H1 (cell line): ENCODE measurements at regions not wholly inside any gene's neighbourhood (a gene's known extent, or its start where the extent isn't known, plus 50 kb on each side); places are given as distances from the start of the nearest gene placed in this dataset.

ENCODE experiments used
- CREB1 ChIP-seq: IDR thresholded peaks from 2 replicates; pipeline ENCODE4 v1.6.1; 2012; ENCODE audit warnings: inconsistent platforms
- RBBP5 ChIP-seq: IDR thresholded peaks from 2 replicates; pipeline ENCODE4 v1.7.1; 2012; ENCODE audit warnings: low read depth, mild to moderate bottlenecking, inconsistent platforms, low read length, moderate library complexity, borderline replicate concordance
- SUZ12 ChIP-seq: fragments of 200-600 bp; sonication (generic); IDR thresholded peaks from 2 replicates; pipeline ENCODE4 v1.6.1; 2012; ENCODE audit warnings: mild to moderate bottlenecking, inconsistent platforms, low read length, moderate library complexity, mixed read lengths
- TF ChIP-seq, protein P1 (sequence below): fragments of 300-600 bp; sonication (generic); IDR thresholded peaks from 2 replicates; pipeline ENCODE4 v1.7.1; 2012; ENCODE audit warnings: low read length, moderate library complexity, mild to moderate bottlenecking, inconsistent platforms; ENCODE audit not compliant: insufficient replicate concordance

DNA sequence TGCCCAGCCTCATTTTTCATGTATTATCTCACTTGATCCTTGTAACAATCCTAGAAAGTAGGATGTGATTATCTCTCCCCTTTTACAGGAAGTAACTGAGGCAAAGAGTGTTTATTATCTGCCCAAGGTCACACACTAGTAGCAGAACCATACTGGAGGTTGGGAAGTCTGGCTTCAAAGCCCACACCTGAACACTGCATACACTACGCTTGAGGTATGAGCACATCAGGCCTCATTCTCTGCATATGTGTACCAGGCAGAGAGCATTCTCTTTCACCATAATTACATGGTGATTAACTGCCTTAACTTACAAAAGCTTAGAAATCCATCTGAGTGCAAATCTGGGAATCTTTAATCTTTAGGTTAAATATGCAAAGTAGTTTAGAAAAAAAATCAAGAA lies 361.8 kb downstream of the MFSD1 start (continued):
- TF ChIP-seq, protein P1, sequence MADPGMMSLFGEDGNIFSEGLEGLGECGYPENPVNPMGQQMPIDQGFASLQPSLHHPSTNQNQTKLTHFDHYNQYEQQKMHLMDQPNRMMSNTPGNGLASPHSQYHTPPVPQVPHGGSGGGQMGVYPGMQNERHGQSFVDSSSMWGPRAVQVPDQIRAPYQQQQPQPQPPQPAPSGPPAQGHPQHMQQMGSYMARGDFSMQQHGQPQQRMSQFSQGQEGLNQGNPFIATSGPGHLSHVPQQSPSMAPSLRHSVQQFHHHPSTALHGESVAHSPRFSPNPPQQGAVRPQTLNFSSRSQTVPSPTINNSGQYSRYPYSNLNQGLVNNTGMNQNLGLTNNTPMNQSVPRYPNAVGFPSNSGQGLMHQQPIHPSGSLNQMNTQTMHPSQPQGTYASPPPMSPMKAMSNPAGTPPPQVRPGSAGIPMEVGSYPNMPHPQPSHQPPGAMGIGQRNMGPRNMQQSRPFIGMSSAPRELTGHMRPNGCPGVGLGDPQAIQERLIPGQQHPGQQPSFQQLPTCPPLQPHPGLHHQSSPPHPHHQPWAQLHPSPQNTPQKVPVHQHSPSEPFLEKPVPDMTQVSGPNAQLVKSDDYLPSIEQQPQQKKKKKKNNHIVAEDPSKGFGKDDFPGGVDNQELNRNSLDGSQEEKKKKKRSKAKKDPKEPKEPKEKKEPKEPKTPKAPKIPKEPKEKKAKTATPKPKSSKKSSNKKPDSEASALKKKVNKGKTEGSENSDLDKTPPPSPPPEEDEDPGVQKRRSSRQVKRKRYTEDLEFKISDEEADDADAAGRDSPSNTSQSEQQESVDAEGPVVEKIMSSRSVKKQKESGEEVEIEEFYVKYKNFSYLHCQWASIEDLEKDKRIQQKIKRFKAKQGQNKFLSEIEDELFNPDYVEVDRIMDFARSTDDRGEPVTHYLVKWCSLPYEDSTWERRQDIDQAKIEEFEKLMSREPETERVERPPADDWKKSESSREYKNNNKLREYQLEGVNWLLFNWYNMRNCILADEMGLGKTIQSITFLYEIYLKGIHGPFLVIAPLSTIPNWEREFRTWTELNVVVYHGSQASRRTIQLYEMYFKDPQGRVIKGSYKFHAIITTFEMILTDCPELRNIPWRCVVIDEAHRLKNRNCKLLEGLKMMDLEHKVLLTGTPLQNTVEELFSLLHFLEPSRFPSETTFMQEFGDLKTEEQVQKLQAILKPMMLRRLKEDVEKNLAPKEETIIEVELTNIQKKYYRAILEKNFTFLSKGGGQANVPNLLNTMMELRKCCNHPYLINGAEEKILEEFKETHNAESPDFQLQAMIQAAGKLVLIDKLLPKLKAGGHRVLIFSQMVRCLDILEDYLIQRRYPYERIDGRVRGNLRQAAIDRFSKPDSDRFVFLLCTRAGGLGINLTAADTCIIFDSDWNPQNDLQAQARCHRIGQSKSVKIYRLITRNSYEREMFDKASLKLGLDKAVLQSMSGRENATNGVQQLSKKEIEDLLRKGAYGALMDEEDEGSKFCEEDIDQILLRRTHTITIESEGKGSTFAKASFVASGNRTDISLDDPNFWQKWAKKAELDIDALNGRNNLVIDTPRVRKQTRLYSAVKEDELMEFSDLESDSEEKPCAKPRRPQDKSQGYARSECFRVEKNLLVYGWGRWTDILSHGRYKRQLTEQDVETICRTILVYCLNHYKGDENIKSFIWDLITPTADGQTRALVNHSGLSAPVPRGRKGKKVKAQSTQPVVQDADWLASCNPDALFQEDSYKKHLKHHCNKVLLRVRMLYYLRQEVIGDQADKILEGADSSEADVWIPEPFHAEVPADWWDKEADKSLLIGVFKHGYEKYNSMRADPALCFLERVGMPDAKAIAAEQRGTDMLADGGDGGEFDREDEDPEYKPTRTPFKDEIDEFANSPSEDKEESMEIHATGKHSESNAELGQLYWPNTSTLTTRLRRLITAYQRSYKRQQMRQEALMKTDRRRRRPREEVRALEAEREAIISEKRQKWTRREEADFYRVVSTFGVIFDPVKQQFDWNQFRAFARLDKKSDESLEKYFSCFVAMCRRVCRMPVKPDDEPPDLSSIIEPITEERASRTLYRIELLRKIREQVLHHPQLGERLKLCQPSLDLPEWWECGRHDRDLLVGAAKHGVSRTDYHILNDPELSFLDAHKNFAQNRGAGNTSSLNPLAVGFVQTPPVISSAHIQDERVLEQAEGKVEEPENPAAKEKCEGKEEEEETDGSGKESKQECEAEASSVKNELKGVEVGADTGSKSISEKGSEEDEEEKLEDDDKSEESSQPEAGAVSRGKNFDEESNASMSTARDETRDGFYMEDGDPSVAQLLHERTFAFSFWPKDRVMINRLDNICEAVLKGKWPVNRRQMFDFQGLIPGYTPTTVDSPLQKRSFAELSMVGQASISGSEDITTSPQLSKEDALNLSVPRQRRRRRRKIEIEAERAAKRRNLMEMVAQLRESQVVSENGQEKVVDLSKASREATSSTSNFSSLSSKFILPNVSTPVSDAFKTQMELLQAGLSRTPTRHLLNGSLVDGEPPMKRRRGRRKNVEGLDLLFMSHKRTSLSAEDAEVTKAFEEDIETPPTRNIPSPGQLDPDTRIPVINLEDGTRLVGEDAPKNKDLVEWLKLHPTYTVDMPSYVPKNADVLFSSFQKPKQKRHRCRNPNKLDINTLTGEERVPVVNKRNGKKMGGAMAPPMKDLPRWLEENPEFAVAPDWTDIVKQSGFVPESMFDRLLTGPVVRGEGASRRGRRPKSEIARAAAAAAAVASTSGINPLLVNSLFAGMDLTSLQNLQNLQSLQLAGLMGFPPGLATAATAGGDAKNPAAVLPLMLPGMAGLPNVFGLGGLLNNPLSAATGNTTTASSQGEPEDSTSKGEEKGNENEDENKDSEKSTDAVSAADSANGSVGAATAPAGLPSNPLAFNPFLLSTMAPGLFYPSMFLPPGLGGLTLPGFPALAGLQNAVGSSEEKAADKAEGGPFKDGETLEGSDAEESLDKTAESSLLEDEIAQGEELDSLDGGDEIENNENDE, result no peak
- no peak for TF ChIP-seq RBBP5
- TF ChIP-seq CREB1, result no peak
- TF ChIP-seq SUZ12, result no peak
- TF ChIP-seq, all 59 proteins: peak for 0
